ENCODE measurements at regions not wholly inside any gene's neighbourhood (a gene's known extent, or its start where the extent isn't known, plus 50 kb on each side); places are given as distances from the start of the nearest gene placed in this dataset.
"Not testable (repeated sequence)": the region's sequence is repeated elsewhere in the genome, so short reads cannot be mapped to it uniquely, and the experiment has no call there.

DNA sequence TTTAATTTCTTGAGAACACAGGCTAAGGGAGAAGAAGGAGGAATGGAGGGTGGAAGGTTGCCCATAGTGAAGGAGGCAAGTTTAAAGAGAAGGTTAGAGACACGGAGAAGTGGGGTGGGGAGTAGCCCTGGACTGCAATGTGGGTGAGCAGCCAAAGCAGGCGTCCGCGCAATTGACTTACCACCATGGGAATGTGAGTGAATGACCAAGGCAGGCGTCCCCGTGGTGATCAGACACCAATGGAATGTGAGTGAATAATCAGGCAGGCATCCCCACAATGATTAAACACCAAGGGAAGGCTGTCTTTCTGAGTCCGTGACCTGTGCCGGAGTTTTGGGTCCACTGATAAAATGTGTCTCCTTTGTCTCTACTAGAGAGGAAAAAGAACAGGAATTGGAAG, 1223.1 kb downstream of the ARAP2 start:
- ATAC-seq, H3K27me3 Mint-ChIP-seq, H3K36me3 Mint-ChIP-seq, H3K9me3 Mint-ChIP-seq, H3K4me3 Mint-ChIP-seq, H3K4me1 Mint-ChIP-seq, H3K27ac Mint-ChIP-seq: not testable (repeated sequence)

DNA sequence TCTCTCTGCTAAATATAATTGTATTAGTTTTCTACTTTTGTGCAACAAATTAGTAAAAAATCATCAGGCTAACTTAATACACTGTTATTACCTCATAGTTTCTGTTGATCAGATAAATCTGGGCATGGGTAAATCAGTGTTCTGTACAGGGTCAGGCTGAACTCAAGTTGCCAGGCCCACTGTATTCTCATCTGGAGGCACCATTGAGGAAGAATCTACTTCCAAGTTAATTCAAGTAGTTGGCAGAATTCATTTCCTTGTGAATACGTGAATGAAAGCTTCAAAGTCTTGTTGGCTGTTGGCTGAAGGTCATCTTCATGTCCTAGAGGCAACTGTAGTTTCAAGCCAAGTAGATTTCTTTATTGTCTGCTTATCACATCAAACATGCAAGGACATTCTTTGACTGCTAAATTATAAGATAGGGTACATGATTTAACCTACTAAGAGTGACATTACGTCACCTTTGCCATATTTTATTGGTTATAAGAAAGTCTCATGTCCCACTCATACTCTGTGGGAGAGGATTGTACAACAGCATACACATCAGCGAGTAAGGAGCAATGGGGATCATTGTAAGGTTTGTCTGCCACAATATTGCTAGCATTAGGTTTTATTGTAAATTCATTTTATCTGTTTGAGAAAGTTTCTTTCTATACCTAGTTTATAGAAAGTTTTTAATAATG, 1219.0 kb downstream of the ARAP2 start:
- Mint-ChIP-seq H3K4me1 (no peaks in the 10 kb centered on the region), H3K27me3 (no peaks in the 10 kb centered on the region), H3K27ac (no peak overlapping the region), H3K4me3 (no peak overlapping the region), H3K9me3 (peaks cover 2% of the 10 kb centered on the region), H3K36me3 (no peaks in the 10 kb centered on the region)
- no peak for ATAC-seq

DNA sequence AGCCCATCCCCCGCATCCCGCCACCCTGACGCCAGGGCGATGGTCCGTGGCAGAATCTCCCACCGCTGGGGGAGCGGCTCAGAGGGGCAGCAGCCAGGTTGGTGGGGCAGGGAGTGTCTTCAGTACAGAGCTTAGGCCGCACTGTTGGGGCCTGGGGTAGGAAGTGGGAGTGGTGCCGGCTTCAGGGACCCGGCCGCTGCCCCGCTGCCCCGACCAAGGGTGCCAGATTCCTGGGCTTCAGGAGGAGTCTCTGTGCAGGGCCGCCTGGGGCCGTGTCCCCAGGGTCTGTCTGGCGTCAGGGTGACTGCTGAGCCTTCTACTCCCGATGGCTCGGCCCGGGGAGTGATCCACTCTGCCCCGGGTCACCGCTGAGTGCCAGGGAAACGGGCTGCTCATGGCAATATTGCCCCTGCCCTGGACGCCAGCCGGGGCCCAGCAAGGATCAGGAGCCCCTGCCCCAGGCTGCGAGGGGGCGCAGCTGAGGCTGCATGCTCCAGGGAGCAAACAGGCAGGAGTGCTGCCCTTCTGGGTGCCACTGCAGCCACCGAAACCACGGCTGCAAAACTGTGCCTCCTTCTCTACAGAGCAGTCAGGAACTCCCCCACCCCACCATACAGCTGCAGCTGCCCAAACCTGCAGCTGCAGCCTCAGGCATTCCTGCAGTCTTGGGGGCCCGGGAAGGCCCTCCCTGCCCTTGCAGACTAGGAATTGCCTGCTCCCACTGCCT, 1206.1 kb downstream of the ARAP2 start:
- no peak overlapping the region for H3K4me3 Mint-ChIP-seq
- peak; percentile 41 for ATAC-seq
- peaks cover 11% of the 10 kb centered on the region for H3K9me3 Mint-ChIP-seq
- H3K36me3 Mint-ChIP-seq, result no peaks in the 10 kb centered on the region
- H3K4me1 Mint-ChIP-seq, result no peaks in the 10 kb centered on the region
- no peaks in the 10 kb centered on the region for H3K27me3 Mint-ChIP-seq
- no peak overlapping the region for H3K27ac Mint-ChIP-seq

DNA sequence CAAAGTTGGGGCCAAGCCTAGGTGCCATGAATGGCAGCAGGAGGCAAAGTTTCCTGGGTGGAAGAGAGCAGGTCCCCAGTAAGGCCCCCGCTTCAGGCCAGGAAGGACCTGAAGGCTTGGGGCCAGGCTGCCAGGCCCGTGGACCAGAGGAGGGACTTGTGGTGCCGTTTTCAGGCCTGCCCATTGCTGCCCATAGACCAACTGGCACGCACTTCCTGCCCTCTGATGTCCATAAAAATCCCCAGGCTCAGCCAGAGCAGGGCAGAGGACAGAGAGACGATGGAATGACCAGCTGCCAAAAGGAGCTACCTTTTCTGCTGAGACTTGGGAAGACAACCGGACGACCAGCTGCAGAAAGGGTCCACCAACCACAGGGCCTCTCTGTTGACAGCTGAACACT, 1205.5 kb downstream of the ARAP2 start:
- peak; percentile 24 for ATAC-seq
- Mint-ChIP-seq H3K36me3 (no peaks in the 10 kb centered on the region), H3K4me1 (no peaks in the 10 kb centered on the region), H3K4me3 (no peak overlapping the region), H3K27me3 (no peaks in the 10 kb centered on the region), H3K27ac (no peak overlapping the region), H3K9me3 (peaks cover 9% of the 10 kb centered on the region)

DNA sequence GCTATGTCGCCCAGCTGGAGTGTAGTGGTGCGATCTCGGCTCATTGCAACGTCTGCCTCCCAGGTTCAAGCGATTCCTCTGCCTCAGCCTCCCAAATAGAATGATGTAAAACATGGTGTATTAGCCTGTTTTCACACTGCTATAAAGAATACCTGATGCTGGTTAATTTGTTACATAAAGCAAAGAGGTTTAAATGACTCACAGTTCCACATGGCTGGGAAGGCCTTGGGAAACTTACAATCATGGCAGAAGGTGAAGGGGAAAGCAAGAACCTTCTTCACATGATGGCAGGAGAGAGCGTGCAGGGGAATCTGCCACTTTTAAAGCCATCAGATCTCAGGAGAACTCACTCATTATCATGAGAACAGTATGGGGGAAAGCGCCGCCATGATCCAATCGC, 1191.8 kb downstream of the ARAP2 start:
- H3K4me1 Mint-ChIP-seq, result no peaks in the 10 kb centered on the region
- no peak overlapping the region for H3K4me3 Mint-ChIP-seq
- H3K36me3 Mint-ChIP-seq, result no peaks in the 10 kb centered on the region

DNA sequence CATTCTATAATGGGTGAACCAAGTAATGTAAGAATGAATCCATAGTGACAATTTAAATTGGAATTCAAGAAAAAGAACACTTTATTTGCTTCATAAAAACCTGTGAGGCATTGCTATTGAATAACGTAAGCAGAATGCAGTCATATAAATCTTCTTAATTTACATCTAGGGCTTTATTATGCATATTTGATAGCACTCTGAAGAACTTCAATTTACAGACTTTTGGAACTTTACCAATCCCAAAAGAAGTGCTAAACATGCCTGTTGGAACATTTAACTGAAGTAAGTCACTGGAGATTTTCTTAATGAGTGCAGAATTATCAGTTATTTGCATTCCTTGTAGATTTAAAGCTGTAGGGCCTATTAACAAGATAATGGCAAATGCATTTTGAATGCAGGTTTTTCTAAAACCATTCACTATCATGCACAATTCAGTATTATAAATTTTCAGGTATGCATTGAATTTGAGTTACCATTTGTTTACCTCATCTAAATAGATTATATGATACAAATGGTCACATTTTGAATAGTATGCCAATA, 1181.2 kb downstream of the ARAP2 start:
- no peak overlapping the region for H3K4me3 Mint-ChIP-seq
- ATAC-seq, result no peak
- no peaks in the 10 kb centered on the region for H3K9me3 Mint-ChIP-seq
- H3K27ac Mint-ChIP-seq, result no peak overlapping the region
- H3K36me3 Mint-ChIP-seq, result no peaks in the 10 kb centered on the region
- H3K27me3 Mint-ChIP-seq, result no peaks in the 10 kb centered on the region
- no peaks in the 10 kb centered on the region for H3K4me1 Mint-ChIP-seq

More for the DNA sequence above, 1191.8 kb downstream of the ARAP2 start:
- no peak for ATAC-seq
- H3K27me3 Mint-ChIP-seq, result no peaks in the 10 kb centered on the region
- H3K9me3 Mint-ChIP-seq, result peaks cover 3% of the 10 kb centered on the region
- H3K27ac Mint-ChIP-seq, result no peak overlapping the region

DNA sequence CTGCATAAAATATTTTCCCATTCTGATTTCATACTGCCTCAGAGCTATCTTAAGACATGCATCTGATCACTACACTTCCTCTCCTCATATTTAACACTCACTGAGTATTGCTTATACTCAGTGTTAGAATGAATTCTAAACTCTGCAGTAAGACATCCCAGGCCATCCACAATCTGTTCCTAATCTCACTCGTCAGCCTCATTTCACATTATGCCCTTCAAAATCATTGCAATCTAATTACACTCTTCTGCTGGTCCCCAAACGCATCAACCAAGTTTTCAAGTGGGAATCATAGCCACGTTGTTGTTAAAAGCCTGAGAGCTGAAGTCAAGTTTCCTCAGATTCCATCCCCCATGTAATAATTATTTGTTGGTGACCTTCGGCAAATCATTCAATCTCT, 1177.9 kb downstream of the ARAP2 start:
- Mint-ChIP-seq H3K4me1 (no peaks in the 10 kb centered on the region), H3K27ac (no peak overlapping the region), H3K36me3 (no peaks in the 10 kb centered on the region), H3K9me3 (no peaks in the 10 kb centered on the region), H3K27me3 (no peaks in the 10 kb centered on the region), H3K4me3 (no peak overlapping the region)
- ATAC-seq, result no peak

DNA sequence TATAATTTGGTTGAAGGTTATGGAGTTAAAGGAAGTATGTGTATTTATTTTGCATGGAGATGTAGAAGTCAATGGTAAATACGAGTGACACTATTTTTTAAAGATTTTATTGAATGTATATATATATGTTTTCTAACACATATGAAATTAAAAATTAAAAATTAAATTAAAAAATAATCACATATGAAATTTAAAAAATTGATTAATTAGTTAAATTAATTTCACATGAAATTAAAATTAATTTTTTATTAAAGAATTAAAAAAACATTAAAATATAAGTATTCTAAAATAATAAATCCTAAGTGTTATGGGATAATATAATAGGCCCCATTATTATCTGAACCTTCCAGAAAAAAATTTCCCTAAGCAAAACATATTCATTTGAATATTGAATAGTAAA, 1163.5 kb downstream of the ARAP2 start:
- Mint-ChIP-seq H3K36me3 (no peaks in the 10 kb centered on the region), H3K9me3 (peaks cover 1% of the 10 kb centered on the region), H3K4me1 (no peaks in the 10 kb centered on the region), H3K27me3 (no peaks in the 10 kb centered on the region), H3K27ac (no peak overlapping the region), H3K4me3 (no peak overlapping the region)
- ATAC-seq, result no peak

DNA sequence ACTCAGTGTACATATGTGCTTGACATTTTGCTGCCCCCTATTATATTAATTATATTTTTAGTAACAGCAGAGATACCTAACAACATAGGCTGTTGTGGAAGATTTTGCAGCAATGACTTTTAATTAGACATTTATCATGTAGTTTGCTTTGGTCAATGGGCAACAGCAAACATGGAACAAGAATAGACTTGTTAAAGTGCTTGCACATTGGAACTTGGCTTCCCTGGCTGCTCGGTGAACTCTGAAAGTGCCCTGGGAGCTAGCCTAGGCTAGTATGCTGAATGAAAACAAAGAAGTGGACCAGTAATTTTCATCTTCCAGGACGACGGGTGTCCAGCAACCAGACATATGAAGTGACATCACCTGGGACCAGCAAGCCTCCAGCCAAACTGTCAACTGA, 1157.1 kb downstream of the ARAP2 start:
- Mint-ChIP-seq H3K4me3 (no peak overlapping the region), H3K27ac (no peak overlapping the region), H3K4me1 (no peaks in the 10 kb centered on the region), H3K9me3 (peaks cover 4% of the 10 kb centered on the region), H3K36me3 (no peaks in the 10 kb centered on the region), H3K27me3 (no peaks in the 10 kb centered on the region)
- ATAC-seq, result no peak

DNA sequence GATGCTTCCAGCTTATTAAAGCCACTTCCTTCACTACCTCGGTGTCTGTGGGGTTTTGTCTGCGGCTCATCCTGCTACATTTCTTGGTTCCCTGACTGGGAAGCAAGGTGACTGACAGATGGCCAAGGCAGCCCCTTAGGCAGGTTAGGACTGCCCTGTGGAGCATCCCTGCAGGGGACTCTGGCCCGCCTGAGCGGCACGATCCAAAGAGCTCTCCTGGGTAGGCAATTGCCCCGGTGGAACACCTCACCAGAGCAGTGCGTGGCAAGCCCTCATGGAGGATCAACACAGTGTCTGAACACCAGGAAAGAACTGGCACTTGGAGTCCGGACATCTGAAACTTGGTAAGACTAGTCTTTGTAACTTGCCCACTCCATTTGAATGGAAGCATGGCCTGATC, 1143.4 kb downstream of the ARAP2 start:
- Mint-ChIP-seq H3K9me3 (no peaks in the 10 kb centered on the region), H3K27ac (no peak overlapping the region)

DNA sequence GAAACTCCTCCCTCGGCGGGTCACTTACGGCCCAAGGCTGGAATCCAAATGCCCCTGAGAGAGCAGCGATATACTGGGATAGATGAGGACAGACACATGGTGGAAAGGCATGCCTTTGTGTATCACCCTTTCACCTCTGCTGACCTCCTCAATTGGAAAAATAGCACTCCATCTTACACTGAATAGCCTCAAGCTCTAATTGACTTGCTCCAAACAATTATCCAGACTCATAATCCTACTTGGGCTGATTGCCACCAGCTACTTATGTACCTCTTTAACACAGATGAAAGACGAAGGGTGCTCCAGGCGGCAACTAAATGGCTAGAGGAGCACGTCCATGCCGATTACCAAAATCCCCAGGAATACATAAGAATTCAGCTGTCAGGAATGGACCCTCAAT, 1142.2 kb downstream of the ARAP2 start:
- H3K36me3 Mint-ChIP-seq, result no peaks in the 10 kb centered on the region
- H3K27me3 Mint-ChIP-seq, result no peaks in the 10 kb centered on the region
- H3K4me3 Mint-ChIP-seq, result no peak overlapping the region
- no peak for ATAC-seq
- no peak overlapping the region for H3K27ac Mint-ChIP-seq
- H3K4me1 Mint-ChIP-seq, result no peaks in the 10 kb centered on the region
- H3K9me3 Mint-ChIP-seq, result no peaks in the 10 kb centered on the region

More for the DNA sequence above, 1143.4 kb downstream of the ARAP2 start:
- Mint-ChIP-seq H3K36me3 (no peaks in the 10 kb centered on the region), H3K4me1 (no peaks in the 10 kb centered on the region), H3K4me3 (no peak overlapping the region), H3K27me3 (no peaks in the 10 kb centered on the region)
- no peak for ATAC-seq

DNA sequence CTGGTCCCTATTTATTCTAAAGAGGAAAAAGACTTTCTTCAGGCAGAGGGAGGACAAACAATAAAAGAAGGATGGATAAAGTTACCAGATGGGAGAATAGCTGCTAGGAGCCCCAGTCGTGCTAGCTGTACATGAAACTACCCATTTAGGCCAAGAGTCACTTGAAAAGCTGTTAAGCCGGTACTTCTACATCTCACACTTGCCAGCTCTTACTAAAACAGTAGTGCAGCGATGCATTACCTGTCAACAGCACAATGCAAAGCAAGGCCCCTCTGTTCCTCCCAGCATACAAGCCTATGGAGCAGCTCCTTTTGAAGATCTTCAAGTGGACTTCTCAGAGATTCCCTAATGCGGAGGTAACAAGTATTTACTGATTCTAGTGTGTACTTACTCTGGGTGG, 1138.8 kb downstream of the ARAP2 start:
- Mint-ChIP-seq H3K4me3 (no peak overlapping the region), H3K9me3 (peaks cover 6% of the 10 kb centered on the region), H3K4me1 (no peaks in the 10 kb centered on the region), H3K27me3 (no peaks in the 10 kb centered on the region), H3K27ac (no peak overlapping the region), H3K36me3 (no peaks in the 10 kb centered on the region)
- no peak for ATAC-seq

DNA sequence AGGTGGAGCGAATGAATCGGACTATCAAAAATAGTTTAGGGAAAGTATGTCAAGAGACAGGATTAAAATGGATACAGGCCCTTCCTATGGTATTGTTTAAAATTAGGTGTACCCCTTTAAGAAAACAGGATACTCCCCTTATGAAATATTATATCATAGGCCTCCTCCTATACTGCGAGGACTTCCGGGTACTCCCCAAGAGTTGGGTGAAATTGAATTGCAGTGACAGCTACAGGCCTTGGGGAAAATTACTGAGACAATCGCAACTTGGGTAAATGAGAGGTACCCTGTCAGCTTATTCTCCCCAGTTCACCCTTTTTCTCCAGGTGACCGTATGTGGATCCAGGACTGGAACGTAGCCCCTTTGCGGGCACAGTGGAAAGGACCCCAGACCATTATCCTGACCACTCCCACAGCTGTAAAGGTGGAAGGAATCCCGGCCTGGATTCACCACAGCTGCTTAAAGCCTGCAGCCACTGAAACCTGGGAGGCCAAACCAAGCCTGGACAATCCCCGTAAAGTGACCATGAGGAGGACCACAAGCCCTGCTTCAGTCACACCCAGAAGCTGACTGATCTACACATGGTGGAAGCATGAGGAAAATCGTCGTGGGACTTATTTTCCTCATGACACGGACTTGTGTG, 1138.1 kb downstream of the ARAP2 start:
- Mint-ChIP-seq H3K9me3 (peaks cover 6% of the 10 kb centered on the region), H3K27me3 (no peaks in the 10 kb centered on the region)

DNA sequence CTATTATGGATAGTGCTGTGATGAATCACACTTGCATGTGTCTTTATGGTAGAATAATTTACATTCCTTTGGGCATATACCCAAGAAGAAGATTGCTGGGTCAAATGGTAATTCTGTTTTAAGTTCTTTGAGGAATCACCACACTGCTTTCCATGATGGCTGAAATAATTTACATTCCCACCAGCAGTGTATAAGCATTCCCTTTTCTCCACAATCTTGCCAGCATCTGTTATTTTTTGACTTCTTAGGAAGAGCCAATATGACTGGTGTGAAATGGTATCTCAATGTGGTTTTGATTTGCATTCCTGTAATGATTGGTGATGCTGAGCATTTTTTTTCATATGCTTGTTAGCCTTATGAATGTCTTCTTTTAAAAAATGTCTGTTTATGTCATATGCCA, 1120.2 kb downstream of the ARAP2 start:
- Mint-ChIP-seq H3K4me1 (no peaks in the 10 kb centered on the region), H3K27me3 (no peaks in the 10 kb centered on the region), H3K36me3 (no peaks in the 10 kb centered on the region), H3K27ac (no peak overlapping the region), H3K9me3 (peaks cover 11% of the 10 kb centered on the region), H3K4me3 (no peak overlapping the region)
- ATAC-seq, result no peak

More for the DNA sequence above, 1138.1 kb downstream of the ARAP2 start:
- Mint-ChIP-seq H3K27ac (no peak overlapping the region), H3K36me3 (no peaks in the 10 kb centered on the region), H3K4me3 (no peak overlapping the region), H3K4me1 (no peaks in the 10 kb centered on the region)
- no peak for ATAC-seq

DNA sequence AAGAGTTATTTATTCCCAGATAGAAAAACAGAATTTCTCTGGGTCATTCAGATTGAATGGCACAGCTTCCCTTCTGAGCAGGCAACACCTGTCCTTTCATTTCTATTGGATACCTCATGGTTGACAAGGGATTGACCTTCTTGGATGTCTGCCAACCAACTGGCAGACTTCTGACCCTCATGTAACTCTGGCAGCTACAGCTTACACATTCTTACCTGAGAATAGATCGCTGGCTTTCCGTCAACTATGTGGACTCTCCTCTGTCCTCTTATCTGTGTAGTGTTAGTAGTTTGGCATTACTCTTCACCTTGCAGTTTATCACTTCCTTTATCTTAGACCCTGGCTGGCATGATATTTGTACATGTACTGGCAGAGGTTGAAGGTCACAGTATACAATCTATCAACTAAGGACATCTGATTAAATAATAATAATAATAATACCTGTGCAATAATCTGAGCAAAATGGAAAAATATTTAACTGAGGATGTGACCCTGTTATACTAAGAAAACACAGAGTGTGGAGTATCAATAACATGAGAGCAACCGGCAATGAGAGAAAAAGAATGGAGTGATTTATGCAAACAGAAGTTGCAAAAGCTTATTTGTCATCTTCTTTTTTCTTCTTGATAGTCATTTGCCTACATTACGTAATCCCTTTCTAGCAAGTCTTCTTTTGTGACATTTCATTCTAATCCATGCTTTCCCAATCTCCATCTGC, 1118.2 kb downstream of the ARAP2 start:
- H3K36me3 Mint-ChIP-seq, result no peaks in the 10 kb centered on the region
- no peak overlapping the region for H3K27ac Mint-ChIP-seq
- H3K27me3 Mint-ChIP-seq, result no peaks in the 10 kb centered on the region
- no peaks in the 10 kb centered on the region for H3K4me1 Mint-ChIP-seq
- no peak for ATAC-seq
- H3K9me3 Mint-ChIP-seq, result peaks cover 11% of the 10 kb centered on the region
- H3K4me3 Mint-ChIP-seq, result no peak overlapping the region

Data from stimulated activated memory B cell treated with anti-CD40 and anti-IgM and Interleukin-4, amounts not matched to agents 10 μg/mL and 1 μg/mL and 100 μg/mL, for 72 hours (primary cell).